PC-3 (cell line): ENCODE measurements at regions not wholly inside any gene's neighbourhood (a gene's known extent, or its start where the extent isn't known, plus 50 kb on each side); places are given as distances from the start of the nearest gene placed in this dataset.

Experiments used
- CTCF ChIP-seq: fragments of 300-600 bp; sonication (generic); conservative IDR thresholded peaks from 2 replicates; pipeline ENCODE4 v1.5.1; 2017; ENCODE audit warnings: antibody characterized with exemption, low read depth, mild to moderate bottlenecking, low read length
- EZH2 ChIP-seq: fragments of 300-600 bp; sonication (generic); IDR thresholded peaks from one replicate; pipeline ENCODE4 v1.6.1; 2017; ENCODE audit warnings: antibody characterized with exemption, mild to moderate bottlenecking, low read length; ENCODE audit not compliant: unreplicated experiment
- EZH2phosphoT487 ChIP-seq: fragments of 300-600 bp; sonication (generic); IDR thresholded peaks from 2 replicates; pipeline ENCODE4 v1.6.1; 2018; ENCODE audit warnings: mild to moderate bottlenecking, antibody characterized with exemption, low read length, borderline replicate concordance

DNA sequence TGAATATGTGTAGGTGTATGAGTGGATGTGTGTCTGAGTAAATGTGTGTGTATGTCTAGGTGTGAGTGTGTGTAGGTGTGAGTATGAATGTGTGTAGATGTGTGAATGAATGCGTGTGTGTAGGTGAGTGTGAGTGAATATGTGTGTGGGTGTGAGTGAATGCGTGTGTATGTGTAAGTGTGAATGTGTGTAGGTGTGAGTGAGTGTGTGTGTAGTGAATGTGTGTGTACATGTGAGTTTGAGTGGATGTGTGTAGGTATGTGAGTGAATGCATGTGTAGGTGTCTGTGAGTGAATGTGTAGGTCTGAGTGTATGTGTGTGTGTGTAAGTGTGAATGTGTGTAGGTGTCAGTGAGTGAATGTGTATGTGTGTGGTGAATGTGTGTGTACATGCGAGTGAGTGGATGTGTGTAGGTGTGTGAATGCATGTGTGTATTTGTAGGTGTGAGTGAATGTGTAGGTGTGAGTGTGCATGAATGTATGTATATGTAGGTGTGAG, 201.0 kb upstream of the ZNF536 start:
- TF ChIP-seq CTCF (no peak), EZH2 (no peak), EZH2phosphoT487 (no peak)
